HepG2 (cell line): ENCODE measurements at regions not wholly inside any gene's neighbourhood (a gene's known extent, or its start where the extent isn't known, plus 50 kb on each side); places are given as distances from the start of the nearest gene placed in this dataset.

Source experiments
- ATAC-seq: fragments of 200-7000 bp; cut with Tn5 transposase; 3 replicates; pipeline ENCODE4 v1.9.1; 2020; ENCODE audit warnings: mild to moderate bottlenecking, moderate library complexity
- BruUV-seq: library from RNA; stranded (reverse); fragments of 400-500 nt; replicated peaks from 2 replicates; lab custom pipeline; 2021; lab: Mats Ljungman, UMichigan
- CTCF ChIA-PET: fragments of 300-600 bp; formaldehyde crosslinking; extraction: SDS; loops from one replicate; lab custom pipeline; 2021; ENCODE audit warnings: low total read pairs, inconsistent platforms, low intra/inter-chr PET ratio; lab: Yijun Ruan, JAX
- POLR2A ChIA-PET: fragments of 350-600 bp; sonication (Branson Sonifier 250); formaldehyde crosslinking; loops from one replicate; lab custom pipeline; 2020; ENCODE audit warnings: antibody characterized with exemption, inconsistent platforms; lab: Yijun Ruan, JAX
- DNase-seq: peaks from one replicate; pipeline ENCODE4 v3.0.0-alpha.2; 2015; ENCODE audit warnings: low spot score
- FAIRE-seq: peaks from 3 replicates; lab custom pipeline; 2011; peaks lifted over from hg19 to GRCh38; lab: Jason Lieb, UNC
- H2AFZ ChIP-seq: one replicate; pipeline ENCODE4 v1.6.1; 2011; ENCODE audit warnings: low read length, inconsistent platforms
- H3K27ac ChIP-seq: fragments of 300-600 bp; 3 replicates; pipeline ENCODE4 v1.8.0; 2011; ENCODE audit warnings: mixed run types, mild to moderate bottlenecking, mixed read lengths, low read length, inconsistent platforms; ENCODE audit not compliant: insufficient read depth; ENCODE audit errors: extremely low read length
- H3K27me3 ChIP-seq, 2 experiments: fragments of 200-600 bp in 1 of 2; 2 replicates in 1 of 2; 3 replicates in 1 of 2; pipeline versions ENCODE4 v1.6.0 to v1.8.0; 2011; ENCODE audit warnings: low read length in 2 of 2, mild to moderate bottlenecking in 2 of 2, moderate library complexity in 2 of 2, inconsistent platforms in 1 of 2; ENCODE audit not compliant: insufficient read depth in 2 of 2, control insufficient read depth in 1 of 2
- H3K36me3 ChIP-seq, 2 experiments: fragments of 200-600 bp in 1 of 2; replicated peaks in 1 of 2; 2 replicates in 1 of 2; 3 replicates in 1 of 2; pipeline versions ENCODE4 v1.5.1 to v1.8.0; 2011; ENCODE audit warnings: low read length in 2 of 2, inconsistent platforms in 1 of 2; ENCODE audit not compliant: insufficient read depth in 2 of 2, control insufficient read depth in 1 of 2
- H3K4me1 ChIP-seq: 2 replicates; pipeline ENCODE4 v1.5.1; 2012; ENCODE audit warnings: low read length, inconsistent platforms; ENCODE audit not compliant: insufficient read depth
- H3K4me2 ChIP-seq: 2 replicates; pipeline ENCODE4 v1.6.0; 2011; ENCODE audit warnings: low read depth, low read length, inconsistent platforms
- H3K4me3 ChIP-seq, 3 experiments: fragments of 200-600 bp in 1 of 3; sonication (generic), shearing (Covaris generic) in 1 of 3; replicated peaks in 1 of 3; 2 replicates each; pipeline ENCODE4 v1.5.1; 2011 to 2016; ENCODE audit warnings: low read length in 3 of 3, inconsistent platforms in 2 of 3, low read depth in 2 of 3, mild to moderate bottlenecking in 2 of 3, control low read depth in 1 of 3, mixed read lengths in 1 of 3; ENCODE audit not compliant: insufficient read depth in 1 of 3
- H3K79me2 ChIP-seq: one replicate; pipeline ENCODE4 v1.6.1; 2011; ENCODE audit warnings: low read length, inconsistent platforms; ENCODE audit not compliant: insufficient read depth
- H3K9ac ChIP-seq: 2 replicates; pipeline ENCODE4 v1.6.0; 2011; ENCODE audit warnings: mild to moderate bottlenecking, low read depth, low read length, inconsistent platforms; ENCODE audit not compliant: insufficient read depth
- H3K9me3 ChIP-seq: 2 replicates; pipeline ENCODE4 v1.5.1; 2012; ENCODE audit warnings: mild to moderate bottlenecking, low read length
- H4K20me1 ChIP-seq: 2 replicates; pipeline ENCODE4 v1.6.0; 2011; ENCODE audit warnings: inconsistent platforms, mild to moderate bottlenecking, low read length, moderate library complexity; ENCODE audit not compliant: insufficient read depth
- MYC ChIP-seq: sonication (generic); formaldehyde crosslinking; IDR thresholded peaks from 2 replicates; pipeline ENCODE4 v1.9.0; 2021; ENCODE audit warnings: missing genetic modification reagents, borderline replicate concordance
- ZEB1 ChIP-seq: IDR thresholded peaks from 2 replicates; pipeline ENCODE4 v1.6.1; 2012; ENCODE audit warnings: mild to moderate bottlenecking, low read depth, inconsistent platforms; ENCODE audit not compliant: insufficient replicate concordance
- ZFY ChIP-seq: sonication (generic); formaldehyde crosslinking; IDR thresholded peaks from 2 replicates; pipeline ENCODE4 v1.4.0; 2020; ENCODE audit warnings: missing genetic modification reagents
- ZNF768 ChIP-seq: sonication (generic); formaldehyde crosslinking; IDR thresholded peaks from 2 replicates; pipeline ENCODE4 v1.4.0; 2020; ENCODE audit warnings: missing genetic modification reagents
- WGBS: methylation state at CpG from one replicate; pipeline ENCODE4 v1.1.6; 2017; ENCODE audit warnings: low lambda C conversion rate; 5-methylcytosine and 5-hydroxymethylcytosine counted together
- in situ Hi-C: cut with HindIII; loops from 2 replicates; pipeline ENCODE4 v1.10.0; 2017; ENCODE audit warnings: low pct_unique_long_range_greater_than_20kb; ENCODE audit not compliant: extremely low pct_ligation_motif_present
- intact Hi-C: fragments of 100-400 bp; cut with micrococcal nuclease; formaldehyde crosslinking; loops from one replicate; pipeline ENCODE4 v1.10.0; 2022; ENCODE audit not compliant: unreplicated experiment
- TF ChIP-seq, protein P1 (sequence below): sonication (generic); formaldehyde crosslinking; IDR thresholded peaks from 2 replicates; pipeline ENCODE4 v1.9.0; 2022; ENCODE audit warnings: missing genetic modification reagents, mild to moderate bottlenecking, borderline replicate concordance
- TF ChIP-seq, protein P2 (sequence below): sonication (generic); formaldehyde crosslinking; IDR thresholded peaks from 2 replicates; pipeline ENCODE4 v1.5.1; 2020; ENCODE audit warnings: mild to moderate bottlenecking, missing genetic modification reagents, moderate library complexity

DNA sequence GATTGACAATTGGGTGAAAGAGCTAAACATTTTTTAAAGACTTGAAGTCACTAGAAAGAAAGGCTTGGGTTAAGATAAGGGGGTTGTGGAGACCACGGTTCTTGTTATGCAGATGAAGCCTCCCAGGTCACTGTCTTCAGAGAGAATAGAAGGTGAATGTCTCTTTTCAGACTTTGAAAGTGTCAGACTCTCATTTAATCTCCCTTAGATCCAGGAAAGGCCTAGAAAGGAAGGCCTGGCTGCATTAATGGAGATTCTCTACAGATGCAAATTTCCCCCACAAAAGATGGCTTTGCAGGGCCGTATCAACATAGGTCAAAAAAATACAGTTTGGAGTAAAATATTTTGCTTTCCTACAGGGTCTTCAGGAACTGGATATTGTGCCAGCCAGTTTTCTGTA, 193.9 kb downstream of the RTP5 start (continued):
- TF ChIP-seq, protein P1, sequence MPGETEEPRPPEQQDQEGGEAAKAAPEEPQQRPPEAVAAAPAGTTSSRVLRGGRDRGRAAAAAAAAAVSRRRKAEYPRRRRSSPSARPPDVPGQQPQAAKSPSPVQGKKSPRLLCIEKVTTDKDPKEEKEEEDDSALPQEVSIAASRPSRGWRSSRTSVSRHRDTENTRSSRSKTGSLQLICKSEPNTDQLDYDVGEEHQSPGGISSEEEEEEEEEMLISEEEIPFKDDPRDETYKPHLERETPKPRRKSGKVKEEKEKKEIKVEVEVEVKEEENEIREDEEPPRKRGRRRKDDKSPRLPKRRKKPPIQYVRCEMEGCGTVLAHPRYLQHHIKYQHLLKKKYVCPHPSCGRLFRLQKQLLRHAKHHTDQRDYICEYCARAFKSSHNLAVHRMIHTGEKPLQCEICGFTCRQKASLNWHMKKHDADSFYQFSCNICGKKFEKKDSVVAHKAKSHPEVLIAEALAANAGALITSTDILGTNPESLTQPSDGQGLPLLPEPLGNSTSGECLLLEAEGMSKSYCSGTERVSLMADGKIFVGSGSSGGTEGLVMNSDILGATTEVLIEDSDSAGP (CRISPR knock-in tag), result no peak

- Histone ChIP-seq H3K27ac (no peak overlapping the region), H3K9ac (no peak overlapping the region), H3K4me3 (no peak overlapping the region), H3K9me3 (no peaks in the 10 kb centered on the region; the same call in 1 of the 2 replicates), H3K4me2 (no peak overlapping the region), H3K27me3 (no peaks in the 10 kb centered on the region), H3K36me3 (no peaks in the 10 kb centered on the region), H3K4me1 (peaks cover 26% of the 10 kb centered on the region), H4K20me1 (no peaks in the 10 kb centered on the region), H3K79me2 (no peaks in the 10 kb centered on the region), H2AFZ (no peak overlapping the region)
- TF ChIP-seq ZEB1, result no peak
- peak; percentile 33; the same call in 1 of the 2 replicates for TF ChIP-seq MYC (CRISPR knock-in tag)
- TF ChIP-seq, protein P2, sequence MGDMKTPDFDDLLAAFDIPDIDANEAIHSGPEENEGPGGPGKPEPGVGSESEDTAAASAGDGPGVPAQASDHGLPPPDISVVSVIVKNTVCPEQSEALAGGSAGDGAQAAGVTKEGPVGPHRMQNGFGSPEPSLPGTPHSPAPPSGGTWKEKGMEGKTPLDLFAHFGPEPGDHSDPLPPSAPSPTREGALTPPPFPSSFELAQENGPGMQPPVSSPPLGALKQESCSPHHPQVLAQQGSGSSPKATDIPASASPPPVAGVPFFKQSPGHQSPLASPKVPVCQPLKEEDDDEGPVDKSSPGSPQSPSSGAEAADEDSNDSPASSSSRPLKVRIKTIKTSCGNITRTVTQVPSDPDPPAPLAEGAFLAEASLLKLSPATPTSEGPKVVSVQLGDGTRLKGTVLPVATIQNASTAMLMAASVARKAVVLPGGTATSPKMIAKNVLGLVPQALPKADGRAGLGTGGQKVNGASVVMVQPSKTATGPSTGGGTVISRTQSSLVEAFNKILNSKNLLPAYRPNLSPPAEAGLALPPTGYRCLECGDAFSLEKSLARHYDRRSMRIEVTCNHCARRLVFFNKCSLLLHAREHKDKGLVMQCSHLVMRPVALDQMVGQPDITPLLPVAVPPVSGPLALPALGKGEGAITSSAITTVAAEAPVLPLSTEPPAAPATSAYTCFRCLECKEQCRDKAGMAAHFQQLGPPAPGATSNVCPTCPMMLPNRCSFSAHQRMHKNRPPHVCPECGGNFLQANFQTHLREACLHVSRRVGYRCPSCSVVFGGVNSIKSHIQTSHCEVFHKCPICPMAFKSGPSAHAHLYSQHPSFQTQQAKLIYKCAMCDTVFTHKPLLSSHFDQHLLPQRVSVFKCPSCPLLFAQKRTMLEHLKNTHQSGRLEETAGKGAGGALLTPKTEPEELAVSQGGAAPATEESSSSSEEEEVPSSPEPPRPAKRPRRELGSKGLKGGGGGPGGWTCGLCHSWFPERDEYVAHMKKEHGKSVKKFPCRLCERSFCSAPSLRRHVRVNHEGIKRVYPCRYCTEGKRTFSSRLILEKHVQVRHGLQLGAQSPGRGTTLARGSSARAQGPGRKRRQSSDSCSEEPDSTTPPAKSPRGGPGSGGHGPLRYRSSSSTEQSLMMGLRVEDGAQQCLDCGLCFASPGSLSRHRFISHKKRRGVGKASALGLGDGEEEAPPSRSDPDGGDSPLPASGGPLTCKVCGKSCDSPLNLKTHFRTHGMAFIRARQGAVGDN (CRISPR knock-in tag), result peak; percentile 30; the same call in 1 of the 2 replicates
- TF ChIP-seq ZNF768, result peak; percentile 34; the same call in 1 of the 2 replicates
- peak; percentile 29; the same call in 1 of the 2 replicates for TF ChIP-seq ZFY (CRISPR knock-in tag)
- 89% methylated on average over 3 of the region's 7 CpGs for WGBS
- DNase-seq (no peak), ATAC-seq (peak; percentile 83), FAIRE-seq (no peak)
- ChIA-PET POLR2A (interaction anchor here (1.0 kb wide), 1 partner anchor 17 kb away, joined by 3 read pairs; no protein-coding TSS in a partner anchor), CTCF (no interaction called here)
- intact Hi-C loops (no loop called here), in situ Hi-C loops (no loop called here)
- BruUV-seq, result no TSS peak
Observed at GRCh38 chr2:242063850-242064249, 194.3 kb downstream of the RTP5 start.
